HepG2 (cell line): ENCODE measurements at regions not wholly inside any gene's neighbourhood (a gene's known extent, or its start where the extent isn't known, plus 50 kb on each side); places are given as distances from the start of the nearest gene placed in this dataset.

Experiments
- ATAC-seq: fragments of 200-7000 bp; cut with Tn5 transposase; 3 replicates; pipeline ENCODE4 v1.9.1; 2020; ENCODE audit warnings: mild to moderate bottlenecking, moderate library complexity
- BruUV-seq: library from RNA; stranded (reverse); fragments of 400-500 nt; replicated peaks from 2 replicates; lab custom pipeline; 2021; lab: Mats Ljungman, UMichigan
- CTCF ChIA-PET: fragments of 300-600 bp; formaldehyde crosslinking; extraction: SDS; loops from one replicate; lab custom pipeline; 2021; ENCODE audit warnings: low total read pairs, inconsistent platforms, low intra/inter-chr PET ratio; lab: Yijun Ruan, JAX
- POLR2A ChIA-PET: fragments of 350-600 bp; sonication (Branson Sonifier 250); formaldehyde crosslinking; loops from one replicate; lab custom pipeline; 2020; ENCODE audit warnings: antibody characterized with exemption, inconsistent platforms; lab: Yijun Ruan, JAX
- DNase-seq: peaks from one replicate; pipeline ENCODE4 v3.0.0-alpha.2; 2015; ENCODE audit warnings: low spot score
- FAIRE-seq: peaks from 3 replicates; lab custom pipeline; 2011; peaks lifted over from hg19 to GRCh38; lab: Jason Lieb, UNC
- H2AFZ ChIP-seq: one replicate; pipeline ENCODE4 v1.6.1; 2011; ENCODE audit warnings: low read length, inconsistent platforms
- H3K27ac ChIP-seq: fragments of 300-600 bp; 3 replicates; pipeline ENCODE4 v1.8.0; 2011; ENCODE audit warnings: mixed run types, mild to moderate bottlenecking, mixed read lengths, low read length, inconsistent platforms; ENCODE audit not compliant: insufficient read depth; ENCODE audit errors: extremely low read length
- H3K27me3 ChIP-seq, 2 experiments: fragments of 200-600 bp in 1 of 2; 2 replicates in 1 of 2; 3 replicates in 1 of 2; pipeline versions ENCODE4 v1.6.0 to v1.8.0; 2011; ENCODE audit warnings: low read length in 2 of 2, mild to moderate bottlenecking in 2 of 2, moderate library complexity in 2 of 2, inconsistent platforms in 1 of 2; ENCODE audit not compliant: insufficient read depth in 2 of 2, control insufficient read depth in 1 of 2
- H3K36me3 ChIP-seq, 2 experiments: fragments of 200-600 bp in 1 of 2; replicated peaks in 1 of 2; 2 replicates in 1 of 2; 3 replicates in 1 of 2; pipeline versions ENCODE4 v1.5.1 to v1.8.0; 2011; ENCODE audit warnings: low read length in 2 of 2, inconsistent platforms in 1 of 2; ENCODE audit not compliant: insufficient read depth in 2 of 2, control insufficient read depth in 1 of 2
- H3K4me1 ChIP-seq: 2 replicates; pipeline ENCODE4 v1.5.1; 2012; ENCODE audit warnings: low read length, inconsistent platforms; ENCODE audit not compliant: insufficient read depth
- H3K4me2 ChIP-seq: 2 replicates; pipeline ENCODE4 v1.6.0; 2011; ENCODE audit warnings: low read depth, low read length, inconsistent platforms
- H3K4me3 ChIP-seq, 3 experiments: fragments of 200-600 bp in 1 of 3; sonication (generic), shearing (Covaris generic) in 1 of 3; replicated peaks in 1 of 3; 2 replicates each; pipeline ENCODE4 v1.5.1; 2011 to 2016; ENCODE audit warnings: low read length in 3 of 3, inconsistent platforms in 2 of 3, low read depth in 2 of 3, mild to moderate bottlenecking in 2 of 3, control low read depth in 1 of 3, mixed read lengths in 1 of 3; ENCODE audit not compliant: insufficient read depth in 1 of 3
- H3K79me2 ChIP-seq: one replicate; pipeline ENCODE4 v1.6.1; 2011; ENCODE audit warnings: low read length, inconsistent platforms; ENCODE audit not compliant: insufficient read depth
- H3K9ac ChIP-seq: 2 replicates; pipeline ENCODE4 v1.6.0; 2011; ENCODE audit warnings: mild to moderate bottlenecking, low read depth, low read length, inconsistent platforms; ENCODE audit not compliant: insufficient read depth
- H3K9me3 ChIP-seq: 2 replicates; pipeline ENCODE4 v1.5.1; 2012; ENCODE audit warnings: mild to moderate bottlenecking, low read length
- H4K20me1 ChIP-seq: 2 replicates; pipeline ENCODE4 v1.6.0; 2011; ENCODE audit warnings: inconsistent platforms, mild to moderate bottlenecking, low read length, moderate library complexity; ENCODE audit not compliant: insufficient read depth
- CEBPZ ChIP-seq: IDR thresholded peaks from 2 replicates; pipeline ENCODE4 v1.6.1; 2012; ENCODE audit warnings: low read length, improper control_type of control experiment
- FOSL1 ChIP-seq: sonication (generic); formaldehyde crosslinking; IDR thresholded peaks from 2 replicates; pipeline ENCODE4 v1.9.0; 2021; ENCODE audit warnings: missing genetic modification reagents, borderline replicate concordance
- HCFC1 ChIP-seq: fragments of 150-350 bp; IDR thresholded peaks from 2 replicates; pipeline ENCODE4 v1.6.1; 2014; ENCODE audit warnings: low read depth, low read length
- NKX3-1 ChIP-seq: sonication (generic); formaldehyde crosslinking; IDR thresholded peaks from 2 replicates; pipeline ENCODE4 v1.5.0; 2020; ENCODE audit warnings: missing genetic modification reagents
- POLR2AphosphoS5 ChIP-seq: IDR thresholded peaks from 2 replicates; pipeline ENCODE4 v1.6.1; 2012; ENCODE audit warnings: low read depth, low read length
- SP5 ChIP-seq: IDR thresholded peaks from 2 replicates; pipeline ENCODE4 v1.6.1; 2016; ENCODE audit warnings: low read depth, borderline replicate concordance
- SRY ChIP-seq: sonication (generic); formaldehyde crosslinking; IDR thresholded peaks from 2 replicates; pipeline ENCODE4 v1.8.0; 2022; ENCODE audit warnings: mild to moderate bottlenecking, missing genetic modification reagents
- ZNF20 ChIP-seq: sonication (generic); formaldehyde crosslinking; IDR thresholded peaks from 2 replicates; pipeline ENCODE4 v1.4.0; 2020; ENCODE audit warnings: mild to moderate bottlenecking, moderate library complexity, missing genetic modification reagents
- ZNF770 ChIP-seq: sonication (generic); formaldehyde crosslinking; IDR thresholded peaks from 2 replicates; pipeline ENCODE4 v1.5.0; 2020; ENCODE audit warnings: mild to moderate bottlenecking, missing genetic modification reagents
- WGBS: methylation state at CpG from one replicate; pipeline ENCODE4 v1.1.6; 2017; ENCODE audit warnings: low lambda C conversion rate; 5-methylcytosine and 5-hydroxymethylcytosine counted together
- in situ Hi-C: cut with HindIII; loops from 2 replicates; pipeline ENCODE4 v1.10.0; 2017; ENCODE audit warnings: low pct_unique_long_range_greater_than_20kb; ENCODE audit not compliant: extremely low pct_ligation_motif_present
- intact Hi-C: fragments of 100-400 bp; cut with micrococcal nuclease; formaldehyde crosslinking; loops from one replicate; pipeline ENCODE4 v1.10.0; 2022; ENCODE audit not compliant: unreplicated experiment
- TF ChIP-seq, protein P1 (sequence below): sonication (generic); formaldehyde crosslinking; conservative IDR thresholded peaks from 2 replicates; pipeline ENCODE4 v1.4.0; 2020; ENCODE audit warnings: mild to moderate bottlenecking, missing genetic modification reagents, moderate library complexity

- Histone ChIP-seq H3K27ac (no peak overlapping the region), H3K9me3 (no peaks in the 10 kb centered on the region), H3K4me2 (no peak overlapping the region), H3K4me3 (no peak overlapping the region), H3K27me3 (no peaks in the 10 kb centered on the region), H3K9ac (no peak overlapping the region), H2AFZ (no peak overlapping the region), H3K79me2 (no peaks in the 10 kb centered on the region), H3K36me3 (no peaks in the 10 kb centered on the region), H3K4me1 (no peaks in the 10 kb centered on the region), H4K20me1 (no peaks in the 10 kb centered on the region)
- ATAC-seq = no peak
- FAIRE-seq = no peak
- 35% methylated on average over 3 of the region's 3 CpGs for WGBS
- TF ChIP-seq HCFC1 (no peak), NKX3-1 (CRISPR knock-in tag) (no peak), ZNF20 (CRISPR knock-in tag) (no peak), CEBPZ (no peak)
- POLR2A ChIA-PET = no interaction called here
- DNase-seq = no peak
- intact Hi-C loops (no loop called here), in situ Hi-C loops (no loop called here)
- BruUV-seq = no TSS peak
- CTCF ChIA-PET = no interaction called here
Observed at GRCh38 chr2:66683064-66683463, 248.1 kb downstream of the MEIS1 start.

- ChIA-PET POLR2A (no interaction called here), CTCF (no interaction called here)
- intact Hi-C loops (no loop called here), in situ Hi-C loops (no loop called here)
- H3K4me3 ChIP-seq = no peak overlapping the region
- FAIRE-seq (no peak), DNase-seq (no peak), ATAC-seq (no peak)
- no TSS peak for BruUV-seq
- no peak overlapping the region for H3K4me2 ChIP-seq
- H3K4me1 ChIP-seq = no peaks in the 10 kb centered on the region
- no peak overlapping the region for H3K27ac ChIP-seq
- no peaks in the 10 kb centered on the region for H4K20me1 ChIP-seq
- H3K79me2 ChIP-seq = no peaks in the 10 kb centered on the region
- no peaks in the 10 kb centered on the region for H3K9me3 ChIP-seq
- no peaks in the 10 kb centered on the region for H3K36me3 ChIP-seq
- WGBS = 8% methylated on average over 3 of the region's 3 CpGs
- no peak overlapping the region for H3K9ac ChIP-seq
- H2AFZ ChIP-seq = no peak overlapping the region
- H3K27me3 ChIP-seq = no peaks in the 10 kb centered on the region
- TF ChIP-seq FOSL1 (CRISPR knock-in tag) (no peak), ZNF770 (no peak), POLR2AphosphoS5 (no peak), SRY (CRISPR knock-in tag) (no peak), SP5 (CRISPR knock-in tag) (no peak)
- TF ChIP-seq, protein P1, sequence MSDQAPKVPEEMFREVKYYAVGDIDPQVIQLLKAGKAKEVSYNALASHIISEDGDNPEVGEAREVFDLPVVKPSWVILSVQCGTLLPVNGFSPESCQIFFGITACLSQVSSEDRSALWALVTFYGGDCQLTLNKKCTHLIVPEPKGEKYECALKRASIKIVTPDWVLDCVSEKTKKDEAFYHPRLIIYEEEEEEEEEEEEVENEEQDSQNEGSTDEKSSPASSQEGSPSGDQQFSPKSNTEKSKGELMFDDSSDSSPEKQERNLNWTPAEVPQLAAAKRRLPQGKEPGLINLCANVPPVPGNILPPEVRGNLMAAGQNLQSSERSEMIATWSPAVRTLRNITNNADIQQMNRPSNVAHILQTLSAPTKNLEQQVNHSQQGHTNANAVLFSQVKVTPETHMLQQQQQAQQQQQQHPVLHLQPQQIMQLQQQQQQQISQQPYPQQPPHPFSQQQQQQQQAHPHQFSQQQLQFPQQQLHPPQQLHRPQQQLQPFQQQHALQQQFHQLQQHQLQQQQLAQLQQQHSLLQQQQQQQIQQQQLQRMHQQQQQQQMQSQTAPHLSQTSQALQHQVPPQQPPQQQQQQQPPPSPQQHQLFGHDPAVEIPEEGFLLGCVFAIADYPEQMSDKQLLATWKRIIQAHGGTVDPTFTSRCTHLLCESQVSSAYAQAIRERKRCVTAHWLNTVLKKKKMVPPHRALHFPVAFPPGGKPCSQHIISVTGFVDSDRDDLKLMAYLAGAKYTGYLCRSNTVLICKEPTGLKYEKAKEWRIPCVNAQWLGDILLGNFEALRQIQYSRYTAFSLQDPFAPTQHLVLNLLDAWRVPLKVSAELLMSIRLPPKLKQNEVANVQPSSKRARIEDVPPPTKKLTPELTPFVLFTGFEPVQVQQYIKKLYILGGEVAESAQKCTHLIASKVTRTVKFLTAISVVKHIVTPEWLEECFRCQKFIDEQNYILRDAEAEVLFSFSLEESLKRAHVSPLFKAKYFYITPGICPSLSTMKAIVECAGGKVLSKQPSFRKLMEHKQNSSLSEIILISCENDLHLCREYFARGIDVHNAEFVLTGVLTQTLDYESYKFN (CRISPR knock-in tag) = no peak
Observed at GRCh38 chr2:66683599-66683998, 248.7 kb downstream of the MEIS1 start.
